ENCODE measurements at regions not wholly inside any gene's neighbourhood (a gene's known extent, or its start where the extent isn't known, plus 50 kb on each side); places are given as distances from the start of the nearest gene placed in this dataset.
"Not testable (repeated sequence)": the region's sequence is repeated elsewhere in the genome, so short reads cannot be mapped to it uniquely, and the experiment has no call there.

DNA sequence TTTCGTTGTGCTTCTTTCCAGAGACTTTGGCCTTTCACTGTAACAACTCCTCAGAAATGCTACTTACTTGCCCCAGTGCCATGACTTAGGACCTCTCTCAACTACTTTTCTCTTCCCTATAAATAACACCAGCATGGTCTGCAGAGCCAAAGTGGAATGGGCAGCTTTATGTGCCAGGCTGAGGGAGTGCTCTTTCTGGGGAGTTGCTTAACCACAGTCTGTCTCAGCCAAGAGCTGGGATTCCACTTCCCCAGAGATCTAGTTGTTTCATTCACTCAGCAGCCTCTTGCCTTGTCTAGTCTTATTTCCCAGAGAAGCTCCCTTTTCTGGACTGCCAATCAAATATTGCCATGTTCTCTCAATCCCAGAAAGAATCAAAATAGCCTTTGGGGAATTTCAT, 912.2 kb downstream of the GRID1 start:
- DNase-seq (ENCODE audit: low spot score), result no peak

DNA sequence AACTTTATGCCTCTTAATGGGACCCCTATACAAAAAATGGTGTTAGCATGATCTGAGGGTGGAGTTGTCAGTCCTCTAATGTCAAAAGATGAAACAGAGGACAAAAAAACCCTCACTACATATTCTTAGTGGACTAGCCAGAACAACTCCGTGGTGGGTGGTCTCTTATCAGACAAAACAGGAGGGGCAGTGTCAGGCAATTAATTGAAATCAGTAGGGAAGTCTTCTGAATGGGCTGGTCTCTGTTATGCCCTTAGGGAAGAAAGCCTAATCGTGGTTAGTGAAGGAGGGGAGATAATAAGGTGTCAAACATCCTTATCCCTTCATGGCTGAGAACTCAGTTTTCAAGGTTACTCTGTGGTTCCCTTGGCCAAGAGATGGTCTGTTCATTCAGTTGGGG, 909.4 kb downstream of the GRID1 start:
- no peak for DNase-seq (ENCODE audit: low spot score)

DNA sequence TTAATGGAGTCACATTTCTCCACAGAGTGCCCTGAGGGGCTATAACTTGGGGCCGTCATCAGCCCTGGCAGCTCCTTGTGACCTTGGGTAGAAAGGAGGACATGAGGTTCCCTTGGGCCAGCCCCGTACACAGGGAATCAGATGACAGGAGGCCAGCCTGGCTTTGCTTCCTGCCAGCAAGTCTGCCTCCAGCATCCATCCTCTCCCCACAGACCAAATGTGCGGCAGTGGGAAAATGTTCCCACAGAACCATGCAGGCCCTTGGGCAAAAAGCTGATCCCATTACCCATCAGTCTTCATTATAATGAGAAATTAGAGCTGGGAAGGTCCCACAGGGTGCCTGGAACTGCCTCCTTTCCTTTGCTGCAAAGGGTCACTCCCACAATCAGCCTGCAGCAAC, 908.3 kb downstream of the GRID1 start:
- no peak for DNase-seq (ENCODE audit: low spot score)

DNA sequence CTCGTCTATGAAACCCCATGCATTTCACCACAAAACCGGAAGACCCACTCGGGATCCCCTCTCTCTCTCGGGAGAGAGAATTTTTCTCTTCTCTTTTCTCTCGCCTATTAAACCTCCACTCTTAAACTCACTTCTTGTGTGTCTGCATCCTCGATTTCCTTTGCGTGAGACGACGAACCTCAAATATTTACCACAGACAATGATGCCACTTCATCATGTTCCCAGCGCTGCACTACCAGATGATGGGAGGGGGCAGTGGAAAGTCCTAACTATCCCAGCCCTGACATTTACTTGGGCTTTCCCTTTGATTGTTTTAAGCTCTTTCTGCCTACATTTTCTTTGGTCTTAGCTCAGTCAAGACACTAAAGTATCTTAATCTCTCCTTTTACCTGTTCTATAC, 906.7 kb downstream of the GRID1 start:
- DNase-seq (ENCODE audit: low spot score), result no peak

DNA sequence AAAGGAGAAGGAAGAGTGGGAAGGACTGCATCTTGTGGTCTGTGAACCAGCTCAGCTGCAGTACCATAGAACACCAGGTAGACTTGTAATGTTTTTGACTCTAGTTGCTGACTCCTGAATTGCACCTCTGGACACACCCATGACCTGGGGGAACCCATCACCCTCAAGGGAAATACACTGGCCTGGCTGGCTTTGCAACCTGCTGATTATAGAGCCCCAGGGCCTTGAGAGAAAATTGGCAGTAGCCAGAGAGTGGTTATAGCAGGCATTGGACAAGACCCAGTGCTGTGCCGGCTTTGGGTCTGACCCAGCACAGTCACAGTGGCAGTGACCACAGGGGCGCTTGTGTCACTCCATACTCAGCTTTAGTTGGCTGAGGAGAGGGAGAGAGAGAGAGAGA, 902.3 kb downstream of the GRID1 start:
- no peak for DNase-seq (ENCODE audit: low spot score)

DNA sequence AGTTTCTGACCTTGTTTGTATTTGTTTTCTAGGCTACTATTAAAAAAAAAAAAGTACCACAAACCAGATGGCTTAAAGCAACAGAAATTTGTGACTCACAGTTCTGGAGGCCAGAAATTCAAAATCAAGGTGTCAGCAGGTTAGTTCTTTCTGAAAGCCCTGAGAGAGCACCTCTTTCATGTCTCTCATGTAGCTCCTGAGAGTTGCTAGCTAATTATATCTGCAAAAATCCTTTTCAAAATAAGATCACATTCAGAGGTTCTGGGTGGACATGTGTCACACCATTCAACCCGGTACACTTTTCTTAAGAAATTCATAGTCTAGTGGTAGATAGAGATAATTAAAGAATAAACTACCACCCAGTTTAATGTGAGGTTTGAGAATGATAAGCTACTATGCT, 888.6 kb downstream of the GRID1 start:
- DNase-seq (ENCODE audit: low spot score), result no peak

DNA sequence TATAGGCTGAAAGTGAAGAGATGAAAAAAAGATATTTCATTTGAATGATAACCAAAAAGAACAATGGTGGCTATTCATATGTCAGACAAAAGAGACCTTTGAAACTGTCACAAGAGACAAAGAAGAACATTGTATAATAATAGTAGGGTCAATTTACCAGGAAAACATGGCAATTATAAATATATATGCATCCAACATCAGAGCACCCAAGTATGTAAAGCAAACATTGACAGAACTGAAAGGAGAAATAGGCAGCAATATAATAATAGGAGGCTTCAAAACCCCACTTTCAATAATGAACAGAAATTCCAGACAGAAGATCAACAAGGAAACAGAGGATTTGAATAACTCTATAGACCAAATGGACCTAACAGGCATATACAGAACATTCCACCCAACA, 876.2 kb downstream of the GRID1 start:
- no peak for DNase-seq (ENCODE audit: low spot score)

DNA sequence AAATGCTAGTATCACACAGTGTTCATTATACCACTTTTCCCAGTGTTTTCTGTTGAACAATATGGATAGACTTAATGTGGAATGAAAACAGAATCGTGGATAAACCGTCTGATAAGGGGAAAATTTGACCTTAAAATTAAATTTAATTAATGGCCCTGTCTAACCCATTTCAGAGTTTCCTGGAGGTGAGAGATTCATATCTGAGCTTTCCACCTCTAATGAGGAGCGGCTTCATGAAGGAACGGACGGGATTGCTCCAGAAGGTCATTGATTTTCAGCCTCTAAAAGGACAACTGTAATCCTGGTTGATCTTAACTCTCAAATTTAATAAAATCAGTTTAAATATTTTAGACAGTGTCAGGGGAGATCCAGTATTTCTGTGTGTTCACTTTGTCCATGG, 874.9 kb downstream of the GRID1 start:
- DNase-seq (ENCODE audit: low spot score), result no peak

DNA sequence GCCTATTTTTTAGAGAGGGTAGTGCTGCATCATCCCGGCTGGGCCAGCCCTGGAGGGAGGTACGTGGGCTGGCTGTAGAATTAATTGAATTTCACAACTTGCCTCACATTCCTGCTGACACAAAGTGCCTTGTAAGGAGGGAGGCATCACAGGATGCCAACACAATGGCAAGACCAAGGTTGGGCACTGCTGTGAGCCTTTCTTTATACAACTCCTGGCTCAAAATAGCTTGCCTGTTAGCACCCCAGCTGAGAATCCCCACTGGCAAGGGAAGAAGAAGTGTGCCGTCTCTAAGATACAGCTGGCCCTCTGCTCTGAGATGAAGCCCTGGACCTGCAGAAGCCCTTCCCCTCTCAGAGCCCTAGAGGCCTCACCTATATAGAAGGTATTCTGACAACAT, 873.9 kb downstream of the GRID1 start:
- no peak for DNase-seq (ENCODE audit: low spot score)

DNA sequence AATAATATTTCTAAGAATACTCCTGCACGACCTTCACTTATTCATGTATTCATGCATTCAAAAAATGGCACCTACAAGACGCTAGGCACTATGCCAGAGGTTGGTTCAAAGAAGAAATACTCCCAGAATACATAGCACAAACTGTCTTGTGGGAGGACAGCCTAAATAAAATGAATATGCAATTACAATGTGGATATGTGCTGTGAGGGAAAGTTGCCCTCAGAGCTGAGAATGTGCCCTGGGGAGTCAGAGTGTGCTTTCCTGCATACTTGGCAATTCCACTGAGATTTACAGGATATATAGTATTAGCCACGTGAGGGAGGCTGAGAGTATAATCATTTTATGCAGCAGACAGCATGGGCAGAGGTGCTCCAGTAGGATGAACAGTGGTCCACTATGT, 872.9 kb downstream of the GRID1 start:
- no peak for DNase-seq (ENCODE audit: low spot score)

DNA sequence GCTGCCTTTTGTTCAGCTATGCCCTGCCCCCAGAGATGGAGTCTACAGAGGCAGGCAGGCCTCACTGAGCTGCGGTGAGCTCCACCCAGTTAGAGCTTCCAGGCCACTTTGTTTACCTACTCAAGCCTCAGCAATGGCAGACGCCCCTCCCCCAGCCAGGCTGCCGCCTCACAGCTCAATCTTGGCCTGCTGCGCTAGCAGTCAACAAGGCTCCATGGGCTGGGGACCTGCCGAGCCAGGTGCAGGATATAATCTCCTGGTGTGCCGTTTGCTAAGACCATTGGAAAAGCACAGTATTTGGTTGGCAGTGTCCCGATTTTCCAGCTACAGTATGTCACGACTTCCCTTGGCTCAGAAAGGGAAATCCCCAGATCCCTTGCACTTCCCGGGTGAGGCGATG, 862.0 kb downstream of the GRID1 start:
- not testable (repeated sequence) for DNase-seq (ENCODE audit: low spot score)

DNA sequence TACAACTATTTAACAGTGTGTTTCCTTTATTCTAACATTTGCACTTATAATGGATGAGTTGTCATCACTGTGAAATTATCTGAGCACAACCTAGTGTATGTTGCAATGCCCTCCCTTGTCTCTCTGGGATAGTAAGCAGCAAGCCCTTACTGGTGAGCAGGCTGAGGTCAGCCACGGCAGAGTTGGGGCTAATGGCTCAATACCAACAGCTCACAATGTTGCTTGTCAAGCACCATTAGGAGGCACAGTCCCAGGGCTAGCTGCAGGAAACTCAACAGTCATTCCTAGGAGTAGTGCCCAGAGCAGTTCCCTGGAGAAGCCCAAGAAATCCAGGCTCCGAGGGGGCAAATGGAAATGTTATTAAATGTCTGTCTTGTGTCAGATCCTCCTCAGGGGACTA, 858.4 kb downstream of the GRID1 start:
- no peak for DNase-seq (ENCODE audit: low spot score)

DNA sequence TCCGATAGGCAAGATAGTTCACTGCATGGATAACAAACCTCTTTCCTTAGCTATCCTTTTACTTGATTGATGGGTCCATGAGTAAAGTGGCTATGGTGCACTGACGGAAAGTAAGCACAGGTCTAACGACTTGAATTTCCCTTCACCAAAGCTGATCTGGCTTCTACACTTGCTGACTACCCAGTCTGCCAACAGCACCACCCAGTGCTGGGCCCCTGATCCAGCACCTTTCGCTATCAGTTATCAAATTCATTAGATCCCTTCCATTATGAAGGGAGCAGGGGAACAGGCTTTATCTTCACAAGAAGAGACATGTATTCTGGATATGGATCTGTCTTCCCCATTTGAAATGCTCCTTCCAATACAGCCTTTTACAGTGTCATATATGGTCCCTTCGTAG, 855.9 kb downstream of the GRID1 start:
- no peak for DNase-seq (ENCODE audit: low spot score)

DNA sequence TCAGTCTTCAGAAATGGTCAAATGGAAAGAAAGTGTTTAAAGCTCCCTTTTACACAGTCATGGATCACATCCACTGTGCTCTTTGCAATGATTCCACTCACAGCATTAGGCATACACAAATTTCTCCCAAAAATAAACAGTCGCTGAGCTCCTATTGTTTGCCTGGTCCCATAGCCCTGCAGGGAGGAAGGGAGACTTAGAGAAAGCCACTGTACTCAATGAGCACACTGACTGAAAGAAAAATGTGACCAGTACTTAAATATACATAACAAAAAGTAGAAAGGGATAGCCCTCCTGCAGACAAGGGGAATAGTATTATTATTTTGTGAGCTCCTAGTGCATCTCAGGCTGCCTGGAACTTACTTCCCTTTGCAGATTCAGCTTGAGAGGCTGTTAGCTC, 853.2 kb downstream of the GRID1 start:
- no peak for DNase-seq (ENCODE audit: low spot score)

DNA sequence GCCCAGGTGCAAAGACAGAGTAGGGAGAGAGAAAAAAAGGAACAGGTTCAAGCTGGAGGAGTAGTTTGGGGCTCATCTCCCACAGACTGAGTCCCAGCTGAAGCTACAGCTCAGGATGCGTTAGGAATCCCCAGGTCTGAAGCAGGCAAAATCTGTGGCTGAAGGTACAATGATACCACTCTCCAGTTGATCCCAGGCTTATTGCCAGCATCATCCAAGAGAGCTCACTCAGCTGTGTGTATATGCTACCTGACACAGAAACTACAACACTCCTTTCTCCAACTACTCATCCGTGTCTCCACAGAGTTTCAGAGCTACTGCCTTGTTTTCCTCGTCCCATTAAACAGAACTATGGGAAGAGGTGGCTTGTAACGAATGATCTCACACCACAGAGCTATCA, 851.3 kb downstream of the GRID1 start:
- DNase-seq (ENCODE audit: low spot score), result no peak

DNA sequence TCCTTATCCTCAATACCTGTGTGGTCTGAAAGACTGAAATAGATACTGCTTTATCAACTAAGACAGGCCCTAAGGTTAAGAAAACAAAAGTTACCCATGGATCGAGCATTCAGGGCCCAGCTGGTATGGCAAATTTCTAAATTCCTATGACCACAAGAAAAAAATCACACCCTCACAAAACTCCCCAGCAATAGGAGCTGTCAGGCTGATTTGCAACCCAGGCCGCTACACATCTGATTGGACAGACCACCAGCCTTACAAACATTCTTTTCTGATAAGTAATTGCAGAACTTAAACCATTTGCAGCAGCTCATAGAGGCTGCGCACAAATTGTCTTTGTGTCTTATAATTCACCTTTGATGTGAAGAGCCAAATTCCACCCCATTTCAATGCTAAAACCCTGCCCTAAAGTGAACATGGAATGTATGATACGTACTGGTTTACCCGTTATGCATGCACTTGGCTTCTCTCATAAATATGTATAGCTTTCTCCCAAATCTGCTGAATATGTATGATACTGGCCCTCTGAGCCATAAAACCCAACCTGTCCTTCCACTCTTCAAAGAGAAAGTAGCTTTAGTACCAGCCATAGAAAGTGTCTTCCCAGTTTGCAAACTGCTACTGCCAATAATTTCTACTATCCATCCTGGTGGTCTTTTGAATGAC, 842.5 kb downstream of the GRID1 start:
- no peak for DNase-seq (ENCODE audit: low spot score)

DNA sequence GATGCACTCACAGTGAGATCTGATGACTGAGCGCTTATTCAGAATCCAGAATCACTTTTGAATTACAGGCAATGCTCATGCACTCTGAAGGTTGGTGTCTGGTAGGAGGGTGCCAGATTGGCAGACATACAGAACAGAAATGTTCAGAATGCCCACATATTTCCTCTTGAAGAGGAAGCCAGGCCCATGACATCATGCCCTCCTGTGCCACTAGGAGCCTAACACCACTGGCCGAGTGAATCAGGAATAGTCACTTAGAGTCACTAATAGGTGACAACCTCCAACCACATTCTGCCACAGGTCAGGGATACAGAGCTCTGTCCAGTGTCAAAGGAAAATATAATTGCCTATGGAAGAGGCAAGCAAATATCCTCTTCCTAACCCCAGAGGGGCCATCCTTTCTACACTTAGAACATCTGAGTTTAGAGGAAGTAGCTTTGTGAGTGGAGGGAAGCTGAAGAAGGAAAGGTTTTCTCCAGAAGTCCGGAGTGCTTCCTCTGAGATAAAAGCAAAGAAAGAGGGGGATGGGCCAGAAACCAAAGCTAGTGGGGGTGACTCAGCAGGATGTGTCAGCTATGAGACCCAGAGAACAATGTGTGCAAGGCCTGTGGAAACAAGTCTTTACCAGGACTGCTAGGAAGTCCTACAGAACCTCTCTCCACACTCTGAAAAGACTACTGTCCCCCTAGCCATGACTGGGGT, 838.8 kb downstream of the GRID1 start:
- no peak for DNase-seq (ENCODE audit: low spot score)

DNA sequence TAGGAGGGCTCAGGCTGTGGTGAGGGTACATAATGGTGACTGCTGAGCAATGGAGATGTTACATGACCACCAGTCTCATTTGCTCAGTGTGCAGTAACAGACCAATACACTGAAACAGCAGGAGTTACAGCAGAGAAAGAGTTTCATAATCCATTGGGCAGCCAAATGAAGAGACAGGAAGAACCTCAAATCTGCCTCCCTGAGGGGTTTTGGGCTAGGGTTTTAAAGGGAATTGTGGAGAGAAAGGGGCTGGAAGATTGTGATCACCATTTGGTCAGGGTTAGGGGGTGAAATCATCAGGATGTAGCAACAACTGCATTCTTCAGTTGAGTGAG, 838.3 kb downstream of the GRID1 start:
- DNase-seq (ENCODE audit: low spot score), result no peak

DNA sequence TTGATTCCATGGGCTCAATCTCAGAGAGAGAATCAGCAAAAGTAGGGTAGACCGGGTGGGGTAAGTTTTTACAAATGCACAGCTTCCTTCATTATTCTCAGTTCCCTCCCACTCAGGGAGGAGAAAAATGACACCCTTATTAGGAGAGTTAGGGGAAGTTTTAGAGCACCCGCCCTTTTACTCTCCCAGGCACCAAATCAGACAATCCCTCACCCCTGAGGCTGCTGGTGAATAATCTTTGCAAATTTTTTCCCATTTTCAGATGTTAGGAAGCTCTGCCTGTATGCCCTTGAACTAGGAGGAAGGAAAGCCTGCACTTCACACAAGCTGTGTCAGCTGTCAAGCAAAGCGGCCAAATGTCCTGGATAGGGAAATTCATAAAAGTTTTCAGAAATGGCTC, 834.9 kb downstream of the GRID1 start:
- DNase-seq (ENCODE audit: low spot score), result no peak

DNA sequence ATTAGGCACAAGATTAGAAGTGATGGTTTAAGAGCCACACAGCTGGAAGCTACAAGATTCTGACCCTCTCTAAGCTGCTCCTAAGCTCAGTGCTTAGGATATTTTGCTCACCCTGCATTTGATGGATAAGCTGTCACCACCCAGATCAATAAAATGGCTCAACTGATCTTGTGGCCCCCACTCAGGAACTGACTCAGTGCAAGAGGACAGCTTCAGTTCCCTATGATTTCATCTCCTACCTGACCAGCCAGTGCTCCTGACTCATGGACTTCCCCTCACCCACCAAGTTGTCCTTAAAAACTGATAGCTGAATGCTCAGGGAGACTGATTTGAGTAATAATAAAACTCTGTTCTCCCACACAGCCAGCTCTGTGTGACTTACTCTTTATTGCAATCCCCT, 833.8 kb downstream of the GRID1 start:
- DNase-seq (ENCODE audit: low spot score), result no peak

DNA sequence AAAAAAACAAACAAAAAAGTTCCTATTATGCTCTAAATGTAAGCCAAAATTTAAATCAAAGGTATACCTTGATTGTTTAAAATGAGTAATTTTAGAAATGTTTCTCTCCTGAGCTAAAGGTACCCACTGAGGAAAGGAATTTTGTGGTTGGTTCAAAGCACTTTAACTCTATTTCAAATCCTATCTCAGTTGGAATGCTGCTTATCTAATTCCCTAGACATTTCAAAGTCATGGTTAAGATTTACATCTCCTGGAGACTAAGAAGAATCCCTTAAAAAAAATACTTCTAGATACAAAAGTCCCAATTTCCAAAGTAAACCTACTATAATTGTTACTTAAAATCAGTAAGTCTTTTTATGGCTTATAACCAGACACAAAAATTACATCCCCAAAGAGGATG, 830.7 kb downstream of the GRID1 start:
- no peak for DNase-seq (ENCODE audit: low spot score)

DNA sequence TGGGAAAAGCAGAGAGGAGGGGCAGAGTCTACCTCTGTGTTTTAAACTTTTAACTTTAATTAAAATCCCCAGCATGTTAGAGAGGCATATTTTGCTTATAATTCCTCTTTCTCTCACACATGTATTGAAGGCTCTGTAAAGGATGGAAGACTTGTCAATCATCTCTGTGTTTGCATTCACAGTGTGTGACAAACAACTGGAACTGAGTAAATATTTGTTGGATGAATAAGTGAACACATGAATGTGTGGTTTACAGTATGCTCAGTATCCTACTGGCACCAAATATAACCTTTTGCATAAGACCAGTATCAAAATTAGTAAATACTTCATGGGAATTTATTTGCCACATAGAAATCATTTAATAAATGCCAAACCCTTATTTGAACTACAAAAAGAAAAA, 829.0 kb downstream of the GRID1 start:
- no peak for DNase-seq (ENCODE audit: low spot score)

DNA sequence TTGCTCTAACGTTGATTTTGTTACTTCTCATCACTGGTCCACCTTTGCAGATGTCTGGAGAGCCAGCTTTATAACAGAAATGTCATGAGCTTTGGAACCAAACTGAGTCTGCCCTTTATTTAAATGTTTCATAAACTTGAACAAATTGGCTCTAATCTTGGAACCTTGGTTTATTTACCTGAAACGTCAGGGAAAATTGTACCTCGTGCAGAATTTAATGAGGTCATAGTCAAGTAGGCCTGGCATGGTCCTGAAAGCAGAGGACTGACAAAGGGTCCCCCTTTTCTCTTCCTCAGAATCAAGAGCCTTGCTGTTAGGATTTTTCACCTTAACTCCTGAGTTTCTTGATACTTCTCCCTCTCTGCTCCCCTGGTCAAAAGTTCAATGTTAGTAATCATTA, 828.0 kb downstream of the GRID1 start:
- DNase-seq (ENCODE audit: low spot score), result no peak

DNA sequence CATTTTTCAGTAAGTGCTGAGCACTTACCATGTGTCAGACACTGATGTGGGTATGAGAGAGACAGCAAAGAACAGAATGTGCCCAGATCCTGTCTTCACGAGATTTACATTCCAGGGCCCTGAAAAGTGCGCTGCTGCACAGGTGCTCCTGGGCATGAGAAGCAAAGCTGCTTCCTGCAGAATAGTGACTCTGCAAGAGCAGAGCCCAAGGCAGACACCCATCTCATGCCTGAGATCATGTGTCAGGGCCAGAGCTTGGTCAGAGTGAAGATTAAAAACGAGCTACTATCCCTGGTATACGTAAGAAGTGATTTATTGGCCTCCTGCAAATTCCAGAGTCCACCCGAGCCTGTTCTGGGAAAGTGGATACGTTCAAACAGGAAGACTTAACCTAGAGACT, 824.4 kb downstream of the GRID1 start:
- no peak for DNase-seq (ENCODE audit: low spot score)
